GM18907 (cell line): ENCODE measurements at regions not wholly inside any gene's neighbourhood (a gene's known extent, or its start where the extent isn't known, plus 50 kb on each side); places are given as distances from the start of the nearest gene placed in this dataset.
"Not testable (repeated sequence)": the region's sequence is repeated elsewhere in the genome, so short reads cannot be mapped to it uniquely, and the experiment has no call there.

ENCODE experiments used
- ATAC-seq: cut with Tn5 transposase; IDR thresholded peaks from one replicate; pipeline ENCODE4 v1.9.1; 2021; ENCODE audit warnings: mild to moderate bottlenecking, moderate library complexity; ENCODE audit not compliant: unreplicated experiment

- ATAC-seq = no peak
Observed at GRCh38 chr15:26084771-26085170, 221.6 kb upstream of the ATP10A start.

DNA sequence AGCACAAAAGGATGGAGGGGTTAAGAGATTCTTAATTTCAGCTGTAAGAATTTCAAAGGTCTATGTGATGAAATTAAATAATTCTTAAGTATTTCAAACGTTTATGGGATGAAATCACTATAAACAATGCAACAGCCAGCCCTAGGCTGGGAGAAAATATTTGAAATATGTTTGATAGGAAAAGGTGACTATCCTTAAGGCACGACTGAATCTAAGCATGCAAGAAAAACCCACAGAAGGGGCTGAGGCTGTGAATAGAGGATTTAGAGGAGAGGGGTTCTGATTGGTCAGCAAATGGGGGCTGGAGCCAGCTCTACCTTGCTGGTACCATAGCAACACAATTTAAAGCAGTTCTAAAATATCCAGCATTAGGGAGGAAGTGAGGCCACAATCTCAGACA is 220.8 kb upstream of the ATP10A start:
- ATAC-seq = no peak

- no peak for ATAC-seq
Observed at GRCh38 chr15:26083457-26083856, 220.3 kb upstream of the ATP10A start.

DNA sequence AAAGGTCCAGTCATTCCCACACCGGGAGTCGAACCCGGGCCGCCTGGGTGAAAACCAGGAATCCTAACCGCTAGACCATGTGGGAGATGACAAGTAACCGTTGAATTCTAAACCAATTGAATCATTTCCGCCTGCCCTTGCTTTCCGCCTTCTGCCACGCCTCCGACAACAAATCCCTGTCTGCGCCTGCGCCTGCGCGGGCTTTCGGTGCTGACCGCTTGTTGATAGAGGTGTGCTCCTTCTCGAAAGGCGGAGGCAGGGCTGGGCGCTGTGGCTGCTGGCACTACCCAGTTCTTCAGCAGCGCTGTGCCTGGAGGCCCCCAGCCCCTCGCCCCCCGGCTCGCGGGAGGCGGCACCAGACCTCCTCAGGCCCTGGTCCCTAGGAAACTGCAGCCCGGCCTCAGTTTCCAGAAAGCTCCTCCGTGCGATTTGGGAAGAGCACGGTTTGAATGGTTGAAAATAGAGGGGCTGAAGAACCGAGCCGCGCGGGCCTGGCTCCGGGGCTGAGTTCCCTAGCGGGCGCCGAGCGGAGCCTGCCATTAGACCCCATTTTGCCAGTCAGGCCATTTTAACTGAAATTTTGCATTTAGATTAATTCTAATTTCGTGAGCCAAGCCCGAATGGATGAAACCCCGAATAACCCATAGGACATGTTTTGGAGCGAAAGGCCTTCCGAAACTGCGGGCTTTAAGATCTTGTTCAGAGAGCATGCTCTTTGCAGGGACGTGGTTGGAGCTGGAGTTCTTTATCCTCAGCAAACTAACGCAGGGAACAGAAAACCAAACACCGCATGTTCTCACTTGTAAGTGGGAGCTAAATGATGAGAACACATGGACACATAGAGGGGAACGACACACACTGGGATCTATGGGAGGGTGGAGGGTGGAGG is 219.3 kb upstream of the ATP10A start:
- peak; percentile 98 for ATAC-seq

DNA sequence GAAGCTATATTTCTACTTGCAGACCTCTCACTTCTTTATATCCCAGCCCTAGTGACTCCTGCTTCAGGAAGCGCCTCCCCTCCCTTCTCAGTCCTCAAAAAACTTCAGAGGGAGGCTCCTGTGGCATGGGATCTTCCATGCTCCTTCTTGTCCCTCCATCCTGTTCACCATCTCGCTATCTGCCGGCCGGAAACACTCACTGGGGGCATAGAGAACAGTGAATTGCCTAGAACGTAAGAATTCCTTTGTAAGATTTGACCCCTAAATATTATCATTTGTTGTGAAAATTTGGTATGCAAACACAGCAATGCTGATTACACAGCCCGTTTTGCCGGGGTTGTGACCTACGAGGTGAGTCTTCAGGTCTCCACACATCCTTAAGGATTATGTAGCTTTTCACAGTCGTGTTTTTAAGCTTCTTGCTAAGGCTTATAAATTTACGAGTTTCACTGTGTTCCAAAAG is 218.7 kb upstream of the ATP10A start:
- no peak for ATAC-seq

- ATAC-seq = no peak
Observed at GRCh38 chr15:26075770-26076169, 212.6 kb upstream of the ATP10A start.

DNA sequence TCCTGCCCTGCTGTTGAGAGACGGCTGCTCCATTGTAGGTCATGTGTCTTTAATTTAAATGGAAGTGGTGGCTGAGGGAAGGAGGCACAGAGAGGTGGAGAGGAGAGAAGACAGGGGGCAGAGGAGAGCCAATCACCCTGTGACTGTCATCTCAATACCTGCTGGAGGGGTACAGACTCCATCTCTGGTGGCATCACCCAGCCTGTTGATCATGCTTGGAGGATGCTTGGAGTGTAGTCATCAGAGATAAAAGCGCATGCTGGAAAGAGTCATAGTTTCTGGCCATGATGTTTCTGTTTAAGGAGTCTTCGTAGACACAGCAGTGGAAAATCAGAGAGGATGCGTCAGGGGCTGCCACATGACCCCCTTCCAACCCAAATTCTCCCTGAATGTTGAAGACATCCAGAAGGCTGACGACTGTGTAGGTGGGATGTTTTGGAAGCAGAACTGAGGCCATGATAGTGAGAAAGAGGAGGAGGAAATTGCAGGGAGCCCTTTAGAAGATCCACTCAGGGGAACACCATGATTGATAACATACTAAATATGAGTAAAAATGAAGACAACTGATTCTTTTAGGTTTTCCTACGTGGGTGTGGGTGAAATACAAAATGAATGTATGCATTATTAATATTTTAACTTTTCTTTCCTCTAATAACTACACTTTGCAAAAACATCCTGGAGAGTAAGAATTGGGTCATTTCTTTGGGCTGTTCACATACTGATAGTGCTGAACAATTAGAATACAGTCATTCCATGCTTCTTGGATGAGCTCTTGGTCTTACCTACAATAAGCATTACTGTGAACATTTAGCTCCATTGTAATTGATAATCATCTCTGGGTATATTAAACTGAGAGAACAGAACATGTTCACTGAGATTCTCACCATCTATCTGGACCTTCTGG is 210.6 kb upstream of the ATP10A start:
- no peak for ATAC-seq

- no peak for ATAC-seq
Observed at GRCh38 chr15:26070095-26070532, 207.0 kb upstream of the ATP10A start.

DNA sequence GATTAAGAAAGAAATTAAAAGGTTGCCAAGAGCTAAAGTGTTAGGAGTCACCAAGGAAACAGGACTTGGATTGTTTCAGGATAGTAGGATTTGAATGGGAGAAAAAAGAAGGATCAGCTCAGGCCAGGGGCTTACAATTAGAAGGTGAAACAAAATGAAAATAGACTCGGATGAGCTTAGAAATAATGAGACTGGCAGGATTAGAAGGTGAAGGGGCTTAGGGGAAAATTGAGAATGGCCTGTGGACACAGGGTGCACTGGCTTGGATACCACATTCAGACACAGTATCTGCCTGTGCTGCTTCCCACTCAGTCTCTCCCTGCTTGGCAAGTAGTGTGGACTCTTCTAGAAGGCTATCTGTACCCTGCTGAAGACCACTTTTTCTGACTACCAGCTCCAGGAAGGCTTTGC is 206.1 kb upstream of the ATP10A start:
- no peak for ATAC-seq

GRCh38 chr15:26066896-26067295 is 203.8 kb upstream of the ATP10A start:
- no peak for ATAC-seq

DNA sequence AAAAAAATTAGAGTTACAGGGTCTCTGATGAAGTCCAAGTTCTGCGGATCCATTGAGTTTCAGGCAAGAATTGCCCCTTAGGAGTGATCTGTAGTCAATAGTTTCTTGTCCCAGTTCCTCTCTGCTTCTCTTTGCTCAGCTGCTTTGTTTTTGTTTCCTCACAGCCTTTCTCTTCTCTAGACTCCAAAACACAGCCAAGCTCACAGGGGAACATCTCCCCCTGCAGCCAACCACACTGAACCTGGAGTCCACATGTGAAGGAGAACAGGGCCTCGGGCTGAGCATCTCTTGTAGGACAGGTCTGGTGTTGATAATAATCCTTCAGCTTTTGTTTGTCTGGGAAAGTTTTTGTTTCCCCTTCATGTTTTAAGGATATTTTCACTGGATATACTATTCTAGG is 202.6 kb upstream of the ATP10A start:
- ATAC-seq = no peak

- ATAC-seq = no peak
Observed at GRCh38 chr15:26061248-26061647, 198.1 kb upstream of the ATP10A start.

DNA sequence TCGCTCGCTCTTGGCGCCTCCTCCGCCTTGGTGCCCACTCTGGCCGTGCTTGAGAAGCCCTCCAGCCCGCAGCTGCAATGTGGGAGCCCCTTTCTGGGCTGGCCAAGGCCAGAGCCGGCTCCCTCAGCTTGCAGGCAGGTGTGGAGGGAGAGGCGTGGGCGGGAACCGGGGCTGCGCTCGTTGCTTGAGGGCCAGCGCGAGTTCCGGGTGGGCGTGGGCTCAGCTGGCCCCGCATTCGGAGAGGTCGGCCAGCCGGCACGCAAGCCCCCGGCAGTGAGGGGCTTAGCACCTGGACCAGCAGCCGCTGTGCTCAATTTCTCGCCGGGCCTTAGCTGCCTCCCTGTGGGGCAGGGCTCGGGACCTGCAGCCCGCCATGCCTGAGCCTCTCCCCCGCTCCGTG is 193.6 kb upstream of the ATP10A start:
- ATAC-seq = not testable (repeated sequence)

GRCh38 chr15:26051761-26052675 is 188.9 kb upstream of the ATP10A start:
- no peak for ATAC-seq

DNA sequence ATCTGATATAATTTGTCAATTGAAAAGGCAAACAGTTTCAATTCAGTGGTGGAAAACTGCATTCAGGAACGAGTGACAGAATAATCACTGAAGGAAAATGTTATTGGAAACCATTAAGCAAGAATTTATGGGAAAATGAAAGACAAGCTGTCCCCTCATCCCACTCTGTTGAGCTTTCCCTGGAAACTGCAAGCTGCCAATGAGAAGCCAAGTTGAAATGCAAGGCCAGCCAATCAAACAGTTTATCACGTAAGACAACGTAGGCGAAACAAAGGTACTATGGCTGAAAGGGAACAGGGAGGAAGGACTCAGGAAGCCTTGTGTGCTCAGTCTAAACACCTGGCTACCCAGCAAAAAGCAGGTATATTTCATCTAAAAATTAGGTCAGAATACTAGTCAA is 187.9 kb upstream of the ATP10A start:
- no peak for ATAC-seq

DNA sequence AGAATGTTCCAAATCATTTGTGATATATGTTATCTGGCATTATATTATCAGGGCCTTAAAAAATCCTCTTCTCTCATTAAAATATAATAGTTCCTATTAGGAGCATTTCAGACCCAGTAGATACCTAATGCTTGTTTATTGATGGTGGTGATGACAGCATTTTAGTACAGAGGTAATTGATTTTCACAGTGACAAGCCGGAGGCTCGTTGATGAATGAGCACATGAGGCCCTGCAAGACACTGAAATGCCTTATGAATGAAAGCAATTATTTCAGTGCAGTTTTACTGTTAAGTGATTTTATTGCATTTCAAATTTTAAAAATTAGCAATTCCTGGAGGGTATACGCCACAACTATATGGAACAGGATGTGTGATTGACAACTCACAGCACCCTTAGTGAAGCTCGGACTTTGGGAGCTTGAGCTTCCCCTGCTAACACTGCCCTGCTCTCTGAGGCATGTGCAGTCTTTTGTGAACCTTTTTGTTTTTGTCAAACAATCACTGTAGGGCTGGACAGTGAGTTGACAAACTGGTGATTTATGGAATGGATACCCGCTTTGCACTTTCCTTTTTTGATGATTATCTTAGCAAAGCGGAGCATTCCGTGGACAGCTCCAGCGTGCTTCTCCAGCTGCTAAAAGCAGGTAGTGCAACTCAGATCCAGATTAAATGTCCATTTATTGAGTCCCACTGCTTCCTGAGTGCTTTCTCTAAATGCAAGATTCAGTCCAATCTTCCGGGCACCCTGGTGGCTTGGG is 187.0 kb upstream of the ATP10A start:
- ATAC-seq = no peak

GRCh38 chr15:26048669-26049068 is 185.5 kb upstream of the ATP10A start:
- ATAC-seq = no peak

- no peak for ATAC-seq
Observed at GRCh38 chr15:26045516-26045915, 182.4 kb upstream of the ATP10A start.

DNA sequence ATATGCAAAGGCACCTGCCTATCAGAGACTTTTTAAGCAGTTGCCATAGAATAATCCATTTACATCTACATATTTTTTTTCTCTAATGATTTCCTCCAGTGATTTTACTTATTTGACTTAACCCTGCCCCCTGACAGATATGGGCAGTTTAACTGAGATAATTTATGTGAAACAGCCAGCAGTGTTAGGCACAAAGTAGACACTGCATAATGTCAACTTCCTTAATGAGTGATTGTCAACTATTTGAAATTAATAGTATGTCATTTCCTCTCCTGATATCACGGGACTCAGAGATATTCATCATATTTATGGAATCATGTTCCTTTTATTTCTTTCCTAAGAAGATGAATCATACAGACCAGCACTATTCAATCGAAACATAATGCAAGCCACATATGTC is 179.9 kb upstream of the ATP10A start:
- no peak for ATAC-seq

DNA sequence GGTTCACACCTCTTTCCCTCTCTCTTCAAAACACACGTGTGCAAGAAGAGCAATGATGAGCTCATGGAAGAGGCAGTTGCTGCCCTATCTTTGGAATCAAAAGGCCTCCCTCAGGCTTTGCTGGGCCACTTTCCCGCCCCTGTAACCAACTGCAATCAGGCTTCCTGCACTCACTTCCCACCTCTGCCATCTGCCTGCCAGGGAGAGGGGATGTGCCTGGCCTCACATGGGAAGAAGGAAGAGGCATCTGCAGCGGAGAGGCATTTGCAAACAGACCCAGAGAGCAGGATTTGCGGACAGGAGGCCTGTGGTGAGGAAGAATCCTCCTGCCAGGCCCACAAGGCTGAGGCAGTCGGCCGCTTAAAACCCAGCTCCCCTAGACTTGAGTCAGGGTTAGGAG is 175.6 kb upstream of the ATP10A start:
- no peak for ATAC-seq
